MCF 10A (cell line): ENCODE measurements at regions not wholly inside any gene's neighbourhood (a gene's known extent, or its start where the extent isn't known, plus 50 kb on each side); places are given as distances from the start of the nearest gene placed in this dataset.

Source experiments
- BruUV-seq: library from RNA; stranded (reverse); fragments of 400-500 nt; replicated peaks from 2 replicates; lab custom pipeline; 2021; lab: Mats Ljungman, UMichigan
- CTCF ChIA-PET: fragments of 300-600 bp; sonication (Branson Sonifier 250); formaldehyde crosslinking; extraction: SDS; loops from one replicate; lab custom pipeline; 2021; ENCODE audit warnings: antibody characterized with exemption, inconsistent platforms; lab: Yijun Ruan, JAX
- POLR2A ChIA-PET: fragments of 300-600, 350-650 bp; sonication (Branson Sonifier 250); formaldehyde crosslinking; extraction: SDS; loops from one replicate; lab custom pipeline; 2020; ENCODE audit warnings: antibody characterized with exemption, inconsistent platforms; lab: Yijun Ruan, JAX
- DNase-seq: peaks from one replicate; pipeline ENCODE4 v3.0.0-alpha.2; 2018; ENCODE audit not compliant: unreplicated experiment
- H3K27ac Mint-ChIP-seq: one replicate; pipeline ENCODE4 v1.8.0; 2022; ENCODE audit warnings: mild to moderate bottlenecking, low read depth, mixed read lengths; ENCODE audit not compliant: unreplicated experiment
- H3K27me3 Mint-ChIP-seq: one replicate; pipeline ENCODE4 v1.8.0; 2022; ENCODE audit warnings: mixed read lengths; ENCODE audit not compliant: insufficient read depth, unreplicated experiment
- H3K36me3 Mint-ChIP-seq: one replicate; pipeline ENCODE4 v1.8.0; 2022; ENCODE audit warnings: mild to moderate bottlenecking, moderate library complexity, mixed read lengths; ENCODE audit not compliant: insufficient read depth, unreplicated experiment
- H3K4me1 Mint-ChIP-seq: one replicate; pipeline ENCODE4 v1.8.0; 2022; ENCODE audit warnings: mixed read lengths; ENCODE audit not compliant: insufficient read depth, unreplicated experiment
- H3K4me3 Mint-ChIP-seq: one replicate; pipeline ENCODE4 v1.8.0; 2022; ENCODE audit warnings: mild to moderate bottlenecking, moderate library complexity, mixed read lengths; ENCODE audit not compliant: unreplicated experiment
- H3K9me3 Mint-ChIP-seq: one replicate; pipeline ENCODE4 v1.8.0; 2022; ENCODE audit warnings: mixed read lengths; ENCODE audit not compliant: unreplicated experiment
- intact Hi-C: fragments of 100-400 bp; cut with micrococcal nuclease; formaldehyde crosslinking; loops from 2 replicates; pipeline ENCODE4 v1.14.1; 2022
- TF ChIP-seq, protein P1 (sequence below): fragments of 200-600 bp; IDR thresholded peaks from one replicate; pipeline ENCODE4 v1.8.0; 2022; ENCODE audit warnings: antibody characterized with exemption, mild to moderate bottlenecking; ENCODE audit not compliant: unreplicated experiment

DNA sequence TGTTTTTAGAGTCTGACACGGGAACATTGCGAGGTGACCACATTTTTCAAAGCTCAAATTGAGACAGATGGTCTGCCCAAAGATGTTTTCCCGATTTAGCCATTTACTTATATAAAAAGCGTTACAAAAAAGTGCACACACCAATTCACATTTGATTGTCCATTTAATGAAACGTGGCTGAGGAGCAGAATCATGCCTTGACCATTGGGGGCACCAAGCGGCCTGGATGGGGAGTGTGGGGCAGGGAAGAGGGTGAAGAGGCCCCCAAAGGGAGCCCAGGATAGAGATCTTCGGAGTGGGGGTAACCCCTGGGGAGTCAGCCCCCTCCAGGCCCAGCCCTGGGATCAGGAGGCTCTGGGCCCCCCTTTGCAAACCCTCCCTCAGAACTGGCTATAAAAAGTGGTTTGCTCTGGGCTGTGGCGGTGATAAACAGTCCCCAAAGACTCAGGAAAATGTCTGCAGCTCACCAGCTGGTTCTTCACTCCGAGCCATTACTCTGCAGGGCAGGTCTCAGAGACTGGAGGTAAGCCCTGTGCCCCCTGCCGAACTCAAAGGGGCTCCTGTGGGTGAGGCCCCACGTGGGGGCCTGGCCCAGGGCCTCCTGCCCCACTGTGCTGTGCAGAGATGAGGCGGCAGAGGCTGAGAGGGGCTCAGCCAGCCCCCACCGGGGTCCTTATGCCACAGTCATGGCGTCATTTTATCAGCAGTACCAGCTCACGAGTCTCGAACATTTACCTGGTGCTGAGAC lies 105.9 kb upstream of the SEC14L1 start:
- Mint-ChIP-seq H3K4me3 (no peak overlapping the region), H3K9me3 (peaks cover 15% of the 10 kb centered on the region), H3K27ac (no peak overlapping the region), H3K27me3 (peaks cover 27% of the 10 kb centered on the region), H3K36me3 (no peaks in the 10 kb centered on the region), H3K4me1 (no peaks in the 10 kb centered on the region)
- DNase-seq = no peak
- intact Hi-C loops = no loop called here
- POLR2A ChIA-PET = no interaction called here
- TF ChIP-seq, protein P1, sequence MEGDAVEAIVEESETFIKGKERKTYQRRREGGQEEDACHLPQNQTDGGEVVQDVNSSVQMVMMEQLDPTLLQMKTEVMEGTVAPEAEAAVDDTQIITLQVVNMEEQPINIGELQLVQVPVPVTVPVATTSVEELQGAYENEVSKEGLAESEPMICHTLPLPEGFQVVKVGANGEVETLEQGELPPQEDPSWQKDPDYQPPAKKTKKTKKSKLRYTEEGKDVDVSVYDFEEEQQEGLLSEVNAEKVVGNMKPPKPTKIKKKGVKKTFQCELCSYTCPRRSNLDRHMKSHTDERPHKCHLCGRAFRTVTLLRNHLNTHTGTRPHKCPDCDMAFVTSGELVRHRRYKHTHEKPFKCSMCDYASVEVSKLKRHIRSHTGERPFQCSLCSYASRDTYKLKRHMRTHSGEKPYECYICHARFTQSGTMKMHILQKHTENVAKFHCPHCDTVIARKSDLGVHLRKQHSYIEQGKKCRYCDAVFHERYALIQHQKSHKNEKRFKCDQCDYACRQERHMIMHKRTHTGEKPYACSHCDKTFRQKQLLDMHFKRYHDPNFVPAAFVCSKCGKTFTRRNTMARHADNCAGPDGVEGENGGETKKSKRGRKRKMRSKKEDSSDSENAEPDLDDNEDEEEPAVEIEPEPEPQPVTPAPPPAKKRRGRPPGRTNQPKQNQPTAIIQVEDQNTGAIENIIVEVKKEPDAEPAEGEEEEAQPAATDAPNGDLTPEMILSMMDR = no peak
- CTCF ChIA-PET = interaction anchor here (1.5 to 1.7 kb wide), 2 partner anchors 12 to 21 kb away, joined by 5 to 6 read pairs; no protein-coding TSS in a partner anchor
- BruUV-seq = no TSS peak

DNA sequence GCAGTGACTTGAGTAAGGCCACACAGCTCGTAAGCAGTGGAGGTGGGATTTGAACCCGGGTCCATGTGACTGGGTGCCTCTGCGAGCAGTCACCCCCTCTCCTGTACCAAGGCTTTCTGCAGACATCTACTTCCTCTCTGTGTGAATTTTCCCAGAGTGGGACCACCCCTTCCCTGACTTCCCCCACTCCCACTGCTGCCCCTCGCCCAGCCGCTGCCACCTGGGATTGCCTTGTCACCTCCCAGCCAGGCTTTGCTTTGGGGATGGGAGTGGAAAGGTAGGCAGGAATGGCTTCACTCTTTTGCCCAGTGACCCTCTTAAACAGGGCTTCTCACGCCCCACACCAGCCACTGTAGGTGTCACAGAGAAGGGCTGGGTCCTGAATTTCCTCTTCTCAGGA lies 105.2 kb upstream of the SEC14L1 start:
- Mint-ChIP-seq H3K36me3 (no peaks in the 10 kb centered on the region), H3K9me3 (peaks cover 15% of the 10 kb centered on the region), H3K27ac (no peak overlapping the region), H3K4me3 (no peak overlapping the region), H3K27me3 (peaks cover 27% of the 10 kb centered on the region), H3K4me1 (no peaks in the 10 kb centered on the region)
- TF ChIP-seq, protein P1 = no peak
- DNase-seq = no peak
- CTCF ChIA-PET = interaction anchor here (1.5 to 1.7 kb wide), 2 partner anchors 12 to 21 kb away, joined by 5 to 6 read pairs; no protein-coding TSS in a partner anchor
- intact Hi-C loops = no loop called here
- POLR2A ChIA-PET = no interaction called here
- no TSS peak for BruUV-seq

DNA sequence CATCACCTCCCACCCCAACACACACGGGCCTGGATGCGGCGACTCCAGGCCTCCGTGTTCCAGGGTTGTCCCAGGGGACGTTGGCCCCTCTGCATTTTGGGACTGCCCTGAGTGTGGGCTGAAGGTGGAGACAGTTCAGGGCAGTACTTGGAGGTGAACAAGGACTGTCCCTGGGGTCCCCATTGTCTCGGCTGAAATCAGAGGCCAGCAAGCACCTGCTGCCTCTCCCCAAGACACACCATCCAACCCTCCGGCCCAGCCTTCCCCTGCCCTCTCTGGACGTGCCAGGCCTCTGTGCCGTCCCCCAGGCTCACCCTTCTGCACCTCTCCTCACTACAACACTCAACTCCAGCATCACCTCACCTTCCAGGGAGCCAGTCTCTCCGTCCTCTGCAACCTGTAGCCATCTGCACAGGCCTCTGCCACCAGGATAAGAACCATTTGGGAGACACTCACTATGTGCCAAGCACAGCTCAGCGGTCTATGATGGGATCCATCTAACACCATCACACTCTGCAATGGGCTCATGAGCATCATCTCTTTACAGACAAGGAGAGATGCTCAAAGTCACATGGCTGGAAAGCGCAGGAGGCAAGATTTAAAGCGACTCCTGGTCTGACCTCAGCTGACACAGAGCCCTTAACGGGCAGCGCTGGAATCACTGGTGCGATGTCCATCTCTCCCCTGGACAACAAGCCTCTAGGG lies 104.5 kb upstream of the SEC14L1 start:
- no peak overlapping the region for H3K27ac Mint-ChIP-seq
- no peaks in the 10 kb centered on the region for H3K4me1 Mint-ChIP-seq
- TF ChIP-seq, protein P1 = no peak
- H3K4me3 Mint-ChIP-seq = no peak overlapping the region
- H3K9me3 Mint-ChIP-seq = peaks cover 10% of the 10 kb centered on the region
- no peaks in the 10 kb centered on the region for H3K36me3 Mint-ChIP-seq
- ChIA-PET CTCF (no interaction called here), POLR2A (interaction anchor here (0.9 to 1.3 kb wide), 2 partner anchors 9 to 20 kb away, joined by 3 to 6 read pairs; no protein-coding TSS in a partner anchor)
- peaks cover 27% of the 10 kb centered on the region for H3K27me3 Mint-ChIP-seq
- intact Hi-C loops = no loop called here
- BruUV-seq = no TSS peak
- no peak for DNase-seq

DNA sequence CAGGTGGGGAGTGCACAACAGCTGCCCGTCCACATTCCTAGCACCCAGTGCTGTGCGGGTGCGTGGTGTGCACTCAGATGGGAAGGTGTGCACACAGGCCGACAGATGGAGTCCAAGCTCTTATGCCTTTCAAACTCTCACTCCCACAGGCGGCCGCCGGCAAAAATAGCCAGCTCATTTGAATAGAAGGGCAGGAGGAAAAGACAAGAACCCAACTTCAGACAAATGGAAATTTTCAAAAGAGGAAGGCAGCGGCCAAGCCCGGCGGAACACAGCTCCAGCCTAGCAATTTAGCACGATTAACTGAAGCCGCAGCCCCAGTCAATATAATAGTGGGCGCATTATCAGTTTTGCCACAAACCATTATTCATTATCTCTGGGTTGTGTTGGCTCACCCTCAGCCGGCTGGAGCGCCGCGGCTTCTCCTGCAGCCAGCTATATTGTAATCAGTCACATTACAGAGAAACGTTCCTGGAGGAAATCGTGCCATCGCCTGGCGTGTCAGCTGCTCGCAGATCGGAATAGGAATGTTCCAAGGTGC lies 103.9 kb upstream of the SEC14L1 start:
- POLR2A ChIA-PET = interaction anchor here (0.6 to 1.3 kb wide), 3 partner anchors 9 to 24 kb away, joined by 3 to 6 read pairs (median 3); no protein-coding TSS in a partner anchor
- intact Hi-C loops = no loop called here
- TF ChIP-seq, protein P1 = no peak
- CTCF ChIA-PET = interaction anchor here (0.8 to 2.0 kb wide), 2 partner anchors 17 to 19 kb away, joined by 3 to 11 read pairs; no protein-coding TSS in a partner anchor
- no peaks in the 10 kb centered on the region for H3K36me3 Mint-ChIP-seq
- H3K9me3 Mint-ChIP-seq = peaks cover 4% of the 10 kb centered on the region
- H3K4me1 Mint-ChIP-seq = no peaks in the 10 kb centered on the region
- H3K27me3 Mint-ChIP-seq = peaks cover 27% of the 10 kb centered on the region
- no peak overlapping the region for H3K4me3 Mint-ChIP-seq
- BruUV-seq = no TSS peak
- H3K27ac Mint-ChIP-seq = no peak overlapping the region
- DNase-seq = no peak
